Colonic mucosa (tissue), 4 donors: ENCODE measurements at regions not wholly inside any gene's neighbourhood (a gene's known extent, or its start where the extent isn't known, plus 50 kb on each side); places are given as distances from the start of the nearest gene placed in this dataset.

Source experiments
- DNase-seq: peaks from one replicate; pipeline ENCODE4 v3.0.0-alpha.2; 2020
- H3K27ac ChIP-seq: fragments of 200-600 bp; one replicate; pipeline ENCODE4 v1.8.0; 2021
- H3K27me3 ChIP-seq: fragments of 200-600 bp; one replicate; pipeline ENCODE4 v1.8.0; 2021
- H3K36me3 ChIP-seq: fragments of 200-600 bp; one replicate; pipeline ENCODE4 v1.8.0; 2021
- H3K4me1 ChIP-seq: fragments of 200-600 bp; one replicate; pipeline ENCODE4 v1.8.0; 2021; ENCODE audit warnings: mild to moderate bottlenecking
- H3K4me3 ChIP-seq: fragments of 200-600 bp; one replicate; pipeline ENCODE4 v1.8.0; 2021
- H3K9ac ChIP-seq, 2 donors: one replicate each; pipeline ENCODE4 v1.7.0; 2013; ENCODE audit warnings: control low read depth in 2 of 2, low read depth in 2 of 2, low read length in 2 of 2
- H3K9me3 ChIP-seq: fragments of 200-600 bp; one replicate; pipeline ENCODE4 v1.8.0; 2021
- intact Hi-C: fragments of 100-400 bp; cut with DNase I; formaldehyde crosslinking; loops from one replicate; pipeline ENCODE4 v1.14.1; 2022
- TF ChIP-seq, protein P1 (sequence below): fragments of 200-600 bp; IDR thresholded peaks from one replicate; pipeline ENCODE4 v1.8.0; 2022; ENCODE audit warnings: antibody characterized with exemption, mild to moderate bottlenecking
- donor health status: healthy.
- donor health status: DM: no; HTN: no; CAD: no.
- donor health status: DM: no; HTN: no; CAD: no.

- intact Hi-C loops, result no loop called here
- H3K27me3 ChIP-seq, result no peaks in the 10 kb centered on the region
- no peaks in the 10 kb centered on the region for H3K9me3 ChIP-seq
- no peak overlapping the region for H3K9ac ChIP-seq
- no peaks in the 10 kb centered on the region for H3K4me1 ChIP-seq
- H3K27ac ChIP-seq, result no peak overlapping the region
- no peaks in the 10 kb centered on the region for H3K36me3 ChIP-seq
- TF ChIP-seq, protein P1, sequence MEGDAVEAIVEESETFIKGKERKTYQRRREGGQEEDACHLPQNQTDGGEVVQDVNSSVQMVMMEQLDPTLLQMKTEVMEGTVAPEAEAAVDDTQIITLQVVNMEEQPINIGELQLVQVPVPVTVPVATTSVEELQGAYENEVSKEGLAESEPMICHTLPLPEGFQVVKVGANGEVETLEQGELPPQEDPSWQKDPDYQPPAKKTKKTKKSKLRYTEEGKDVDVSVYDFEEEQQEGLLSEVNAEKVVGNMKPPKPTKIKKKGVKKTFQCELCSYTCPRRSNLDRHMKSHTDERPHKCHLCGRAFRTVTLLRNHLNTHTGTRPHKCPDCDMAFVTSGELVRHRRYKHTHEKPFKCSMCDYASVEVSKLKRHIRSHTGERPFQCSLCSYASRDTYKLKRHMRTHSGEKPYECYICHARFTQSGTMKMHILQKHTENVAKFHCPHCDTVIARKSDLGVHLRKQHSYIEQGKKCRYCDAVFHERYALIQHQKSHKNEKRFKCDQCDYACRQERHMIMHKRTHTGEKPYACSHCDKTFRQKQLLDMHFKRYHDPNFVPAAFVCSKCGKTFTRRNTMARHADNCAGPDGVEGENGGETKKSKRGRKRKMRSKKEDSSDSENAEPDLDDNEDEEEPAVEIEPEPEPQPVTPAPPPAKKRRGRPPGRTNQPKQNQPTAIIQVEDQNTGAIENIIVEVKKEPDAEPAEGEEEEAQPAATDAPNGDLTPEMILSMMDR, result no peak
- no peak for DNase-seq
- H3K4me3 ChIP-seq, result no peak overlapping the region
These were observed 158.0 kb upstream of the CENPW start for GRCh38 chr6:126181890-126182289.

DNA sequence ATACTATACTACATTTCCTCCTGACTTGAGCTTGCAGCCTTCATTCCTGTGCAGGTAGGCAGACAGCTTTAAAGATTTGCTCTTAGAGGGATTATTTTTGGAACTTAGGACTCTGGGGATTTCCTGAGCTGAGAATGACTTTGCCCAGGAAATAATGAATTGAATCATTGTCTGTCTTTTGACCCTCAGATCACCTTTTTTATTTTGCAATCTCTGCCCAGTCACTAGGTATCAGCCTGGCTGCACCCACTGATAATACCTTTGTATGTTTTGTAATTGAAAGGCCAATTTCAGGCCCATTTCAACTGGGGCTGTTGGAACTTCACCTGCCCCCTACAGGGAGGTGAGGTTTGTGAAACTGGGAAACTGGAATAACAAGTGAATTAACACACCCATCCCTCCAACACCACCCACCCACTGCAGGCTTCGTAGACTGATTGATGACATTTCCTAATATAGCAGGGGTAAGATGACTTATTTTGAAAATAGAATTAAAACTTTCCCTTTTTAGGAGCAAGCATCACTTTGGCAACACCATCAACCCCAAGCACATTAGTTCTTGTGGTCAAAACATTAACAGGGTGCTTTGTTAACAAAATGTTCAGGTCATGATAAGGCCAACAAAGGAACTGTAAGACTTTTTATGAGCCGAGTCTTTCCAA is 157.1 kb upstream of the CENPW start:
- no peaks in the 10 kb centered on the region for H3K4me1 ChIP-seq
- TF ChIP-seq, protein P1, result no peak
- no peak overlapping the region for H3K9ac ChIP-seq
- H3K27ac ChIP-seq, result no peak overlapping the region
- H3K36me3 ChIP-seq, result no peaks in the 10 kb centered on the region
- DNase-seq, result no peak
- H3K4me3 ChIP-seq, result no peak overlapping the region
- intact Hi-C loops, result no loop called here
- H3K27me3 ChIP-seq, result no peaks in the 10 kb centered on the region
- H3K9me3 ChIP-seq, result no peaks in the 10 kb centered on the region

DNA sequence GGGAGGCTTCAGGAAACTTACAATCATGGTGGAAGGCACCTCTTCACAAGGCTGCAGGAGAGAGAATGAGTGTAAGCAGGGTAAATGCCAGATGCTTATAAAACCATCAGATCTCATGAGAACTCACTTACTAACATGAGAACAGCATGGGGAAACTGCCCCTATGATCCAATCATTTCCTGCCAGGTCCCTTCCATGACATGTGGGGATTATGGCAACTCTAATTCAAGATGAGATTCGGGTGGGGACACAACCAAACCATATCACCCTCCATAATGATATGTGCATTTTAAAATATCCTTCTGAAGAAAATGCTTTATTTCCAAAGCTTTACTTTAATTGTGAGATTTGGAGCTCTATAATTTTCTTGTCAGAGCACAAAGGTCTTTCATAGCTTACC is 154.1 kb upstream of the CENPW start:
- no peaks in the 10 kb centered on the region for H3K27me3 ChIP-seq
- H3K4me3 ChIP-seq, result no peak overlapping the region
- intact Hi-C loops, result no loop called here
- TF ChIP-seq, protein P1, result no peak
- H3K4me1 ChIP-seq, result no peaks in the 10 kb centered on the region
- H3K9me3 ChIP-seq, result no peaks in the 10 kb centered on the region
- H3K36me3 ChIP-seq, result no peaks in the 10 kb centered on the region
- no peak for DNase-seq
- H3K9ac ChIP-seq, result no peak overlapping the region
- no peak overlapping the region for H3K27ac ChIP-seq

DNA sequence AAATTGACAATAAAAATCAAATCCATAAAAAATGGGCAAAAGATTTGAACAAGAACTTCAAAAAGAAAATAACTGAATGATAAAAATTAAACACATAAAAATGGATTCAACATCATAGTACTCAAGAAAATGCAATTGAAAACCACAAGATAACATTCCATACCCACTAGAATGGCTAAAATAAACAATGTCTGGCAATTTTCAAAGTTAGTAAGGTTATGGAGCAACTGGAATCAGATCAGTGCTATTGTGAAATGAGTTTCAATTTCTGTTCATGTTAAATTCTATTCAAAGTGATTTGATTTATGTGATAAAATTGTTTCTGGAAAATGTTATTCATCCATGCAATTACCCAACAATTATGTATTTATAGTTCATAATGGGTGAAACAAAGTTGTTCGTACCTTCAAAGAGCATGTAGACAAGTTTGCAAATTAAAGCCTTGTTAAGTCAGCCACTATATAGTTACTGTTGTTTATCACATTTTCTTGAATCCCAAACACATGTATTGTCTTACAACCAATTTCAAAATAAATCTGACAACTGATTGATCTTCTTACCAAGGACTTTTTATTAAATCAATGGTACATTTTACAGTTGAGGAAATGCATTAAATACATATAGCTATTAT is 151.5 kb upstream of the CENPW start:
- H3K9ac ChIP-seq, result no peak overlapping the region
- H3K4me3 ChIP-seq, result no peak overlapping the region
- TF ChIP-seq, protein P1, result no peak
- DNase-seq, result no peak
- H3K9me3 ChIP-seq, result no peaks in the 10 kb centered on the region
- H3K27me3 ChIP-seq, result no peaks in the 10 kb centered on the region
- no peaks in the 10 kb centered on the region for H3K4me1 ChIP-seq
- H3K27ac ChIP-seq, result no peak overlapping the region
- H3K36me3 ChIP-seq, result no peaks in the 10 kb centered on the region
- intact Hi-C loops, result no loop called here

- Histone ChIP-seq H3K4me1 (no peaks in the 10 kb centered on the region), H3K4me3 (no peak overlapping the region), H3K36me3 (no peaks in the 10 kb centered on the region), H3K27me3 (no peaks in the 10 kb centered on the region), H3K9me3 (no peaks in the 10 kb centered on the region), H3K27ac (no peak overlapping the region), H3K9ac (no peak overlapping the region)
- intact Hi-C loops, result no loop called here
- no peak for DNase-seq
- TF ChIP-seq, protein P1, result no peak
These were observed 144.2 kb upstream of the CENPW start for GRCh38 chr6:126195625-126196236.
